ENCODE measurements at regions not wholly inside any gene's neighbourhood (a gene's known extent, or its start where the extent isn't known, plus 50 kb on each side); places are given as distances from the start of the nearest gene placed in this dataset.

DNA sequence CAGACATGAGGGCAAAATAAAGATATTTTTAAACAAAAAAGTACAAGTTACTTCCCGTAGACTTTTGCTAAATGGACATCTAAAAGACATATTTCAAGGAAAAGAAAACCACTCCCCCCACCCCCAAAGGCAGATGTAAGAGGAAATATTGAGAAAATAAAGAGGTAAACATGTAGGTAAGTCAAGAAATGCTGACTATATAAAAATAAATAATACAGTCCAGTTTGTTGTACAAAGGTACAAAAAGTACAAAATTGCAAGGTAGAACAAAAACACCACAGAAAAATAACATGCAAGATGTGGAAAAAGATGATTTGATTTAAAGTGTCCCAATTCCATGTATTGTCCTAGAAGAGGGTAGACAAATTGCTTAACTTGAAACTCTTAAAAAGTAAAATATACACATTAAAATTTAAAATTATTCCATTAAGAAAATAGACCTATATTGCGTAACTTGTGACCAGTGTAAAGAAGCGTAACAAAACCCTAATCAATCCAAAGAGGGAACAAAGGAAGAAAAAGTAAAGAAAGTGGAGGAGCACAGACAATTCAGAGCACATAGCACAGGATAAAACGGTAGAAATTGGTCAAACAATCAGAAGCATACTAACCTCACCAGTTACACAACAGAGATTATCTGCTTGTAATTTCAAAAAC lies 58.4 kb upstream of the FAM216B start:
- DNase-seq: no peak

DNA sequence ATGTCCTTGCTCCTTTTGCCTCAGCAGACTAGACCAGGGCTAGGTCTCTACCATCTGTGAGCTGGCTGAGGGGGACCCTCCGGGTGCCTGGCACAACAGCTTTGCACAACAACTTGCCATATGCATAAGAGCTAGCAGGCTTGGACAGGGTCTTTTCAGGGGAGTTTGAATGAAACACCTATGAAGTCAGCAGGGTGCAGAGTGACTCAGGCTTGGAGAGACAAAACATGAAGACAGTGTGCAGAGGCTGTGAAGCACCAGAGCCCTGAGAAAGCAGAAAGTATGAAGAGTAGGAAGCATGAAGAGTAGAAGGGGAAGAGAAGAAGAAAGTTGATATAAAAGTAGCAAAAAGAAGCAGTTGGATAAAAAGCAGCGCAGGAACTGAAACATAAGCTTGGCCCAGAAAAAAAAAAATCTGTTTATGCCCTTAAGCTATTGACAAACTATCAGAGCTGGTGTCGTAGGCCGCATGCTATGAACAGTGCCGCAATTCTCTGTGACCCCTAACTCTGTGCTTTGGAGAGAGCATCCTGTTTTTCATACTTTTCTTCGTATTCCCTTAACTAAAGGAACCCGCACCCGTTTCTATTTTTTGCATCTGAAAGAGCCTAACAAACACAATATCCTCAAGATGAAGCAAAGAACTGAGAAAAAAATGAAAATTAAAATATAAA lies 52.7 kb upstream of the FAM216B start:
- DNase-seq: no peak

DNA sequence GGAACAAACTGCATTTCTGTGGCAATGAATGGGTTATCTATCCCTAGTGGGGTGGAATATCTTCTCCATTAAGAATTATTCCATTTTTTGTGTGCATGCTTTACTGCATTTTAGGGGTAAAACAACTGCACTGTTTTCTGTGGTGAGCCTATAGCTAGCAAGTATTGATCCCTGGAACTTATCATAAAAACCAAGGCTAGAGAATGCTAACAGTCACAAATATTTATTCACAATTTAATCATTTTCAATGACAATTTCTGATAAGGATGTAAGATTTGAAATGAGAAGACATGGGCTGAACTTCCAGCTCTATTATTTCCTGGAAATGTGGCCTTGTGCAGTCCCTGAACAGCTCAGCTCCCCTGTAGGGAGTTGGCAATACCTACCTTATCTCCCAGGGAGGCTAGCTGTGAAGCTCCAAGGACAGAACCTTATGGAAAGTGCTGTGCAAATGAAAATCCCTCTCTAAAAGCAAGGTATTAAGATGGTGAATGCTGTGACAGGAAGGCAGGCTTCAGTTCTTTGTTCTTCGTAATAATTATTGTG lies 51.5 kb upstream of the FAM216B start:
- no peak for DNase-seq

Measured in NCI-H446 (cell line).